HG03196 (cell line): ENCODE measurements at regions not wholly inside any gene's neighbourhood (a gene's known extent, or its start where the extent isn't known, plus 50 kb on each side); places are given as distances from the start of the nearest gene placed in this dataset.
"Not testable (repeated sequence)": the region's sequence is repeated elsewhere in the genome, so short reads cannot be mapped to it uniquely, and the experiment has no call there.

ENCODE experiments used
- ATAC-seq: cut with Tn5 transposase; IDR thresholded peaks from one replicate; pipeline ENCODE4 v1.9.1; 2021; ENCODE audit not compliant: unreplicated experiment

GRCh38 chr2:2787301-2787907, 456.3 kb upstream of the MYT1L start:
- no peak for ATAC-seq

GRCh38 chr2:2782007-2782406, 450.9 kb upstream of the MYT1L start:
- no peak for ATAC-seq

GRCh38 chr2:2779727-2780126, 448.7 kb upstream of the MYT1L start:
- no peak for ATAC-seq

- no peak for ATAC-seq
Observed at GRCh38 chr2:2777876-2778275, 446.8 kb upstream of the MYT1L start.

- ATAC-seq: no peak
Observed at GRCh38 chr2:2777213-2777612, 446.1 kb upstream of the MYT1L start.

- ATAC-seq: no peak
Observed at GRCh38 chr2:2775018-2775417, 443.9 kb upstream of the MYT1L start.

- no peak for ATAC-seq
Observed at GRCh38 chr2:2773692-2774091, 442.6 kb upstream of the MYT1L start.

- ATAC-seq: not testable (repeated sequence)
Observed at GRCh38 chr2:2773080-2773479, 442.0 kb upstream of the MYT1L start.

GRCh38 chr2:2771721-2772411, 440.8 kb upstream of the MYT1L start:
- ATAC-seq: no peak

- ATAC-seq: no peak
Observed at GRCh38 chr2:2769481-2770431, 438.7 kb upstream of the MYT1L start.

- no peak for ATAC-seq
Observed at GRCh38 chr2:2768476-2768875, 437.4 kb upstream of the MYT1L start.

- ATAC-seq: no peak
Observed at GRCh38 chr2:2767837-2768236, 436.8 kb upstream of the MYT1L start.

GRCh38 chr2:2765839-2766495, 434.9 kb upstream of the MYT1L start:
- ATAC-seq: no peak

- ATAC-seq: no peak
Observed at GRCh38 chr2:2765176-2765800, 434.2 kb upstream of the MYT1L start.

GRCh38 chr2:2764739-2765138, 433.7 kb upstream of the MYT1L start:
- no peak for ATAC-seq

- ATAC-seq: no peak
Observed at GRCh38 chr2:2764001-2764355, 432.9 kb upstream of the MYT1L start.

- ATAC-seq: no peak
Observed at GRCh38 chr2:2763351-2764000, 432.4 kb upstream of the MYT1L start.

- no peak for ATAC-seq
Observed at GRCh38 chr2:2762913-2763312, 431.8 kb upstream of the MYT1L start.

GRCh38 chr2:2762166-2762908, 431.3 kb upstream of the MYT1L start:
- ATAC-seq: no peak
